Prostate gland (tissue), 2 donors: ENCODE measurements at regions not wholly inside any gene's neighbourhood (a gene's known extent, or its start where the extent isn't known, plus 50 kb on each side); places are given as distances from the start of the nearest gene placed in this dataset.
"Not testable (repeated sequence)": the region's sequence is repeated elsewhere in the genome, so short reads cannot be mapped to it uniquely, and the experiment has no call there.

Source experiments
- DNase-seq: peaks from one replicate; pipeline ENCODE4 v3.0.0-alpha.2; 2019; ENCODE audit warnings: low spot score
- H3K27ac ChIP-seq, 2 donors: fragments of 200-600 bp; sonication (generic); 2 replicates each; pipeline ENCODE4 v1.5.1; 2017 to 2019
- H3K27me3 ChIP-seq: fragments of 200-600 bp; sonication (generic); replicated peaks from 2 replicates; pipeline ENCODE4 v1.5.1; 2019; ENCODE audit not compliant: insufficient read depth
- H3K36me3 ChIP-seq, 2 donors: fragments of 200-600 bp; sonication (generic); 1 replicate in 1 of 2; 2 replicates in 1 of 2; pipeline versions ENCODE4 v1.5.1 to v1.8.1; 2017 to 2019
- H3K4me1 ChIP-seq: fragments of 200-600 bp; sonication (generic); replicated peaks from 2 replicates; pipeline ENCODE4 v1.5.1; 2019
- H3K4me3 ChIP-seq, 2 donors: fragments of 200-600 bp; sonication (generic); 2 replicates each; pipeline ENCODE4 v1.5.1; 2017 to 2019
- H3K9me3 ChIP-seq: fragments of 200-600 bp; sonication (generic); 2 replicates; pipeline ENCODE4 v1.5.1; 2017
- POLR2A ChIP-seq: fragments of 450-650 bp; IDR thresholded peaks from one replicate; pipeline ENCODE4 v1.6.1; 2016; ENCODE audit warnings: antibody characterized with exemption, mild to moderate bottlenecking
- POLR2AphosphoS5 ChIP-seq: sonication (generic); formaldehyde crosslinking; IDR thresholded peaks from one replicate; pipeline ENCODE4 v1.6.1; 2017; ENCODE audit warnings: antibody characterized with exemption
- WGBS: methylation state at CpG from one replicate; pipeline ENCODE4 v1.1.5; 2018; 5-methylcytosine and 5-hydroxymethylcytosine counted together
- intact Hi-C: fragments of 100-400 bp; cut with DNase I; formaldehyde crosslinking; loops from one replicate; pipeline ENCODE4 v1.14.2; 2022
- TF ChIP-seq, protein P1 (sequence below), 4 experiments: fragments of 200-600 bp in 2 of 4; fragments of 450-650 bp in 2 of 4; sonication (generic) in 2 of 4; IDR thresholded peaks; 1 replicate in 3 of 4; 2 replicates in 1 of 4; pipeline ENCODE4 v1.5.1; 2016 to 2019; ENCODE audit warnings: antibody characterized with exemption in 4 of 4, mild to moderate bottlenecking in 2 of 4, moderate library complexity in 2 of 4

DNA sequence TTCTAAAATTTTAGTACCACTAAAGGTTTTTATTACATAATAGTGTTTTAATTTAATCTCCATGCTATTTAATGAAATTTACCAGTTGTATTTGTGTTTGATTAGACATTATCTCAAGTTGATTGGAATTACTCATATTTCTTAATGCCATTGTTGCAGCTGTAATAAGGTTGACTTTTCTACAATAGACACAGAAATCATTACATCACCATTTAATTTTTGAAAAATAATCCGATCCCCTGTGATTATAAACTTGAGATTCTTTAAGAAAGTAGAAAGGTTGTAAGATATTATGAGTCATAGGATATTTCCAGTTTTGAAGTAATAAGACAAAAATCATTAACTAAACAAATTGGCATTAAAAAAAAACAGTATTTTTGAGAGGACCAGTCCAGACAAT is 161.4 kb downstream of the PRL start:
- intact Hi-C loops: no loop called here
- Histone ChIP-seq H3K27ac (no peak overlapping the region), H3K27me3 (no peaks in the 10 kb centered on the region), H3K4me3 (no peak overlapping the region), H3K36me3 (no peaks in the 10 kb centered on the region), H3K9me3 (no peaks in the 10 kb centered on the region), H3K4me1 (no peaks in the 10 kb centered on the region)
- TF ChIP-seq, protein P1, sequence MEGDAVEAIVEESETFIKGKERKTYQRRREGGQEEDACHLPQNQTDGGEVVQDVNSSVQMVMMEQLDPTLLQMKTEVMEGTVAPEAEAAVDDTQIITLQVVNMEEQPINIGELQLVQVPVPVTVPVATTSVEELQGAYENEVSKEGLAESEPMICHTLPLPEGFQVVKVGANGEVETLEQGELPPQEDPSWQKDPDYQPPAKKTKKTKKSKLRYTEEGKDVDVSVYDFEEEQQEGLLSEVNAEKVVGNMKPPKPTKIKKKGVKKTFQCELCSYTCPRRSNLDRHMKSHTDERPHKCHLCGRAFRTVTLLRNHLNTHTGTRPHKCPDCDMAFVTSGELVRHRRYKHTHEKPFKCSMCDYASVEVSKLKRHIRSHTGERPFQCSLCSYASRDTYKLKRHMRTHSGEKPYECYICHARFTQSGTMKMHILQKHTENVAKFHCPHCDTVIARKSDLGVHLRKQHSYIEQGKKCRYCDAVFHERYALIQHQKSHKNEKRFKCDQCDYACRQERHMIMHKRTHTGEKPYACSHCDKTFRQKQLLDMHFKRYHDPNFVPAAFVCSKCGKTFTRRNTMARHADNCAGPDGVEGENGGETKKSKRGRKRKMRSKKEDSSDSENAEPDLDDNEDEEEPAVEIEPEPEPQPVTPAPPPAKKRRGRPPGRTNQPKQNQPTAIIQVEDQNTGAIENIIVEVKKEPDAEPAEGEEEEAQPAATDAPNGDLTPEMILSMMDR (IDR thresholded peaks at IDR 0.05): no peak
- no peak for TF ChIP-seq POLR2AphosphoS5
- TF ChIP-seq POLR2A: no peak
- DNase-seq: no peak
- WGBS: 91% methylated on average over 1 of the region's 1 CpG

DNA sequence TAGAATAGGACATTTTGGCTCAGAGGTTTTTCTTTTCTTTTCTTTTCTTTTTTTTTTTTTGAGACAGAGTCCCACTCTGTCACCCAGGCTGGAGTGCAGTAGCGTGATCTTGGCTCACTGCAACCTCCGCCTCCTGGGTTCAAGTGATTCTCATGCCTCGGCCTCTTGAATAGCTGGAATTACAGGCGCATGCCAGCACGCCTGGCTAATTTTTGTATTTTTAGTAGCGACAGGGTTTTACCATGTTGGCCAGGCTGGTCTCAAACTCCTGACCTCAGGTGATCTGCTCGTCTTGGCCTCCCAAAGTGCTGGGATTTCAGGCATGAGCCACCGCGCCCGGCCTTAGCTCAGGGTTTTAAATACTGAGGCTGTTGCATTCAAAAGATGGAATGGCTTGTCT is 156.1 kb downstream of the PRL start:
- WGBS: 87% methylated on average over 10 of the region's 10 CpGs
- H3K4me3 ChIP-seq, H3K27ac ChIP-seq, H3K27me3 ChIP-seq, H3K4me1 ChIP-seq, H3K9me3 ChIP-seq, H3K36me3 ChIP-seq, DNase-seq: not testable (repeated sequence)
- intact Hi-C loops: loop anchor here (10.0 kb wide), 1 partner anchor 186 kb away; no protein-coding TSS in a partner anchor

DNA sequence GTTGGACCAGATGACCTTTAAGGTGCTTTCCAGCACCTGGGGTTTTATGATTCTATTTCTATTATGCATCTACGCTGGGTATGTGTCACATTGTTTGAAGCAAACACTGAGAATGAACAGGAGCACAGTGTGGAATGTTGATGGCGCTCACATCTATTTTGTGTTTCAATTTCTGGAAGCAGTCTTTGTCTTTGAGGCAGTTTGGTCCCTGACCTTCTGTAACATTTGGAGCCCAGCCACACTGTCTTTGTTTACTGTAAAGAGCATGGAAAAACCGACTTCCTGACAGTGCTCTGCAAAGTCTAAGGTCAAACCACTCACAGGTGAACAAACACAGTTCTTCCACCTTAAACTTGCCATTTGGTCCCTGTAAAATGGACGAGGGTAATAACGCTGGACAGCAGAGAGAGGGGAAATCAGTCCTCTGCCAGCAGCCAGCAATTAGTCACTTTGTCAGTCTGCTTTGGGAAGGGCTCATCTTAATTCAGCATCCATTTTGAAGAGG is 155.5 kb downstream of the PRL start:
- intact Hi-C loops: loop anchor here (10.0 kb wide), 1 partner anchor 186 kb away; no protein-coding TSS in a partner anchor
- TF ChIP-seq POLR2AphosphoS5 (no peak), POLR2A (no peak)
- TF ChIP-seq, protein P1 (IDR thresholded peaks at IDR 0.05): no peak
- H3K9me3 ChIP-seq: no peaks in the 10 kb centered on the region
- WGBS: 42% methylated on average over 5 of the region's 5 CpGs
- DNase-seq: no peak
- H3K4me1 ChIP-seq: no peaks in the 10 kb centered on the region
- H3K36me3 ChIP-seq: no peaks in the 10 kb centered on the region
- H3K4me3 ChIP-seq: no peak overlapping the region
- no peaks in the 10 kb centered on the region for H3K27me3 ChIP-seq
- H3K27ac ChIP-seq: no peak overlapping the region

DNA sequence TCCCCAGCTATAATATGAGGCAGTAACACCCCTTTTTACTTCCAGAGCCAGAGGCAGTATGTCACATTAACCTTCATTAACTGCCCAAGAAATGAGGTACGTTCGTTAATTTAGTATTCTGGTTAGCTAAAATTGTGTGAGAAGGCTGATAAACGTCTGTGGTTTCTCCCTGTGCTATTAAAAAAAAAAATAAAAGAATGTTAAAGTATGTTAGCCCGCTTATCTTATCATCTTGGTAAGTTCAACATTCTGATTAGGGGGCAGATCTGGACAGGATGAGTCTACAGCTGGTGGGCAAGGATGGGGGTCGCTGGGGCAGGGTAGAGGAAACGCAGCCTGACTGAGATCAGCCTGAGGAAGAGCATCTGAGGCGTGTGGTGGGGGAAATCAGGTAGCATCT is 154.0 kb downstream of the PRL start:
- no peak for TF ChIP-seq POLR2A
- TF ChIP-seq, protein P1 (IDR thresholded peaks at IDR 0.05): no peak
- intact Hi-C loops: loop anchor here (10.0 kb wide), 1 partner anchor 188 kb away; no protein-coding TSS in a partner anchor
- H3K4me3 ChIP-seq: no peak overlapping the region

DNA sequence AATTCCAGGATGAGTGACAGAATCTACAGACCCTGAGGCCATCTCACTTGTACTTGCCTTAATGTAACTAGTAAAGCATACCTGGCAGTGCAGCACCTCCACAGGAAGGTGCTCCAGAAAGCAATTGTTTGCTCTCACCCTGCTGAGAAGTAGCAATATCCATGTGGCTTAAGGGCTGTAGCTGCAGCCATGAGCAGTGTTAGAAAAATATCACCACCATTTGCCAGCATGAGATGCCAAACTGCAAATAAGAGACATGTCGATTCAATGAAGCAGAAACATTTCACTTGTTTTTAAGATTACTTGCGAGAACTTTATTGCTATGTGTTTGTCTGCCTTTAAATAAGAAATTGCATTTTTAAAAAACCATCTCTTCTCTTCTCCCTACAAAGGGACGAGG is 151.5 kb downstream of the PRL start:
- Histone ChIP-seq H3K4me1 (no peaks in the 10 kb centered on the region), H3K27ac (no peak overlapping the region), H3K9me3 (no peaks in the 10 kb centered on the region), H3K36me3 (no peaks in the 10 kb centered on the region), H3K4me3 (no peak overlapping the region), H3K27me3 (no peaks in the 10 kb centered on the region)
- TF ChIP-seq POLR2AphosphoS5 (no peak), POLR2A (no peak)
- TF ChIP-seq, protein P1 (IDR thresholded peaks at IDR 0.05): no peak
- WGBS: 5% methylated on average over 3 of the region's 3 CpGs
- intact Hi-C loops: loop anchor here (2.0 to 10.0 kb wide), 3 partner anchors 191 to 549 kb away; no protein-coding TSS in a partner anchor
- no peak for DNase-seq

More for the DNA sequence above, 154.0 kb downstream of the PRL start:
- Histone ChIP-seq H3K27ac (no peak overlapping the region), H3K4me1 (no peaks in the 10 kb centered on the region), H3K27me3 (no peaks in the 10 kb centered on the region), H3K9me3 (no peaks in the 10 kb centered on the region), H3K36me3 (no peaks in the 10 kb centered on the region)
- DNase-seq: no peak
- WGBS: 66% methylated on average over 7 of the region's 7 CpGs
